IPS DF 4.7 (cell line): ENCODE measurements at regions not wholly inside any gene's neighbourhood (a gene's known extent, or its start where the extent isn't known, plus 50 kb on each side); places are given as distances from the start of the nearest gene placed in this dataset.
"Not testable (repeated sequence)": the region's sequence is repeated elsewhere in the genome, so short reads cannot be mapped to it uniquely, and the experiment has no call there.

ENCODE experiments used
- DNase-seq: peaks from one replicate; pipeline ENCODE4 v3.0.0-alpha.2; 2013; ENCODE audit warnings: low spot score; ENCODE audit errors: extremely low read depth

DNA sequence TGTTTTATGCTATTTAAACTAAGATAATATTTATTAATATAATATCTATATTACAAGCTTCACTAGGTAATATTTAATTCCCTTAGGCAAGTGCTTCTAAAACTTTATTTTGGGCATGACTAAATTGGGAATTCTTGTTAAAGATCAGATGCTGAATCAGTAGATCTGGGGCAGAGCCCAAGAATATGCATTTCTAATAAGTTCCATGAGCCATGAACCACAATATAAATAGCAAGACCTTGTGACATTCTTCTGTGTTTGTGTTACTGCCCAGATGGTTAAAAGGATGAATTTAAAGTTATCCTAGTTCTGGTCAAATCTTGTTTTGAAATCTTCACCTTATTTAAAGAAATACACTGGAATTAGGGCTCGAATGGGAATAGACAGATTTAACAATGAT is 258.4 kb upstream of the CACNA2D1 start:
- DNase-seq = no peak

DNA sequence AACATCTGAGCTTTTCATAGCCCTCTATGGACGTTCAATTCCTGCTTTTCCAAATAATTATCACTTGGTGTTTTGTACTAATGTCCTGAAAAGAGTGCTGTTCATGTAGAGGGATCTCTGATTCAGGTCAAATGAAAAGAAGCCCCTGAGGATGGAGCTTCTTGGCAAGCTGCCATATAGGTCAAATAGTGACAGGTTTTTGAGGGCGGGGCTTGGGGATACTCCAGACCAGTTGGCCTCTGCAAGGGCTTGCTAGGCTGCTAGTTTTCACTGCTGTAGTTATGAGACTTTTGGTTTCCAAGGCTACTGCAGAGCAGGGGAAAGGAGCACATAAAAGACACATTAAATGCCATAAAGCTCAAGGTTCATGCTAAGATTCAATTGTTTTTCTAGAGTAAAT is 257.2 kb upstream of the CACNA2D1 start:
- DNase-seq = no peak

DNA sequence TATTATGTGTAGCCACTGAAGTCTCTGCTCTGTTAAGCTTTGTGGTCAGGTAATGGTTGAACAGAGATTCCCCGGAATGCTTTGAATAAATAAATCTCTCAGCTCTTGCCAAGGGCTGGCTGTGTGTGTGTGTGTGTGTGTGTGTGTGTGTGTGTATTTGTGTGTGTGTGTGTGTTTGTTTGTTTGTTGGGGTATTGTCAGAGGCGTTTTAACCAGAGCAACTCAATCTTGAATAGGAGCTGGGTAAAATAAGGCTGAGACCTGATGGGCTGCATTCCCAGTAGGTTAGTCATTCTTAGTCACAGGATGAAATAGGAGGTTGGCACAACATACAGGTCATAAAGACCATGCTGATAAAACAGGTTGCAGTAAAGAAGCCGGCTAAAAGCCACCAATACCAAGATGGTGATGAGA is 256.2 kb upstream of the CACNA2D1 start:
- no peak for DNase-seq

DNA sequence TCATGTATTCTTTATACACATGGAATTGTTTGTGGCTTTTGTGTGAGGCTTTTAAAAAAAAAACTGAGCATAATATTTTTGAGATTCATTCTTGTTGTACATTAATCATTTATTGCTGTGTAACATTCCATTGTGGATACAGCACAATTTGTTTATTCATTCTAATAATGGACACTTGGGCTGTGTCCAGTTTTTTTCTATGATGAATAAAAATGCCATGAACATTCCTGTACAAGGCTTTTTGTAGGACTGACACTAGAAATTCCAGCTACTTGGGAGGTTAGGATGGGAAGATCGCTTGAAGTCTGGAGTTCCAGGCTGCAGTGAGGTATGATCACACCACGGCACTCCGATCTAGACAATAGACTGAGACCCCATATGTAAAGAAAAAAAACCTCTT is 254.3 kb upstream of the CACNA2D1 start:
- no peak for DNase-seq

DNA sequence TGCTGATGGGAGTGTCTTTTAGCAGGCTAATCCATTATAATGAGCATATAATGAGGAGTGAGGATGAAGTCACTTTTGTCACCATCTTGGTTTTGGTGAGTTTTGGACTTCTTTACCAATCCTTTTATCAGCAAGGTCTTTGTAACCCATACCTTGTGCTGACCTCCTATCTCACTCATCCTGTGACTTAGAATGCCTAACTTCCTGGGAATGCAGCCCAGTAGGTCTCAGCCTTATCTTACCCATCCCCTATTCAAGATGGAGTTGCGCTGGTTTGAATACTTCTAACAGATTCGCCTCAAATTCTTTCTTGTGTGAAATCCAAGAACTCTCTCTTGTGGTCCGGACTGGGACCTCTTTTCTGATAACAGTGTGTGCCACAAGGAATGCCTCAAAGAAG is 253.1 kb upstream of the CACNA2D1 start:
- no peak for DNase-seq

DNA sequence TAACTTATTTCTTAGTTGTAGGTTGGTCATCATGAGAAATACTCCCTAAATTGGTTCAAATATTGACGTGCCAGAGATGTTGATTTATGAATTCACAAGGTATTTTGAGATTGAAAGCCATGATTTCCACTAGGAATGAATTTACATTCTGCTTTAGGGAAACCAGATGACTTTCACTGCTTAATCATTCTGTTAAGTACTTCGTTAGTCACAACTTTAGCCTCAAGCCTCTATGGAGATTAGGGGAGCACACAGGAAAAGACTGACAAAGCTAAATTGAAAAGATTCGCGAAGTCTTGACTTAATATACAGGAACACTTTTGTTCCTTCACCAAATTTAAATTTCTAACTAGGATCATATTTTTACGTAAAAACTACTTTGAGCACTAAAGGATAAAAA is 250.4 kb upstream of the CACNA2D1 start:
- no peak for DNase-seq

DNA sequence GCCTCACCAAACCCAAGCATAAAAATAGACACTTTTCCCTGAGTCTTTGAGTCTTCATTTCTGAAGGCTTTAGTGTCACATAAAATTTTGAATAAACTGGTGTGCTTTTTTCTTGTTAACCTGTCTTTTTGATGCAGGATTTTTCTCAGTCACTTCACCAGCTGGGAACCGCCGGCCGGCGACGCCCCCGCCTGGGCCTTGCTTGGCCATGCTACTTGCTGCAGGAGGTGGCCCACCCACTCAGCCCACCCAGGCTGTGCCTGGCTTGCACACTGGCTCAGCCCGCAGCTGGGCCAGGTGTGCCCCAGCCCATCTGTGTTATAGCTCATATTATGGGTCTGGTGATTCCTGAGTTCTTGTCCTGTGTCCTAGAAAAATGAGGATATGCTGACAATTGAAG is 247.4 kb upstream of the CACNA2D1 start:
- no peak for DNase-seq

DNA sequence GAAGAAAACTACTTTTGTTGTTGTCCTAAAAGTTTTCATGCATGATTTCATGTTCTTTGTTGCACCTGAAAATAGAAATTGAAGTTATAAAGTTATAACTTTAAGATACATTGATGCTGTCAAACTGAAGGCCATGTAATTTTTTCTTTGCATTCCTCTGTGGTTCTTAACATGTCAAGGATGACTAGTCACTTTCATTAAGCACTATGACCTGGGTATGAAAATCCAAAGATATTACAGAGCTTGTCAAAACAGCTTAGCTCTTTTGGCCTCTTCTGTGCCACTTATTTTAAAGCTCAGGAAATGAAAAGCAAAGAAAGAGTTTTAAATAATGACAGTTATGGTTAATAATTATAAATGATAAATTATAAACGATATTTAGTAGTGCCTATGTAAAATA is 241.6 kb upstream of the CACNA2D1 start:
- DNase-seq = no peak

DNA sequence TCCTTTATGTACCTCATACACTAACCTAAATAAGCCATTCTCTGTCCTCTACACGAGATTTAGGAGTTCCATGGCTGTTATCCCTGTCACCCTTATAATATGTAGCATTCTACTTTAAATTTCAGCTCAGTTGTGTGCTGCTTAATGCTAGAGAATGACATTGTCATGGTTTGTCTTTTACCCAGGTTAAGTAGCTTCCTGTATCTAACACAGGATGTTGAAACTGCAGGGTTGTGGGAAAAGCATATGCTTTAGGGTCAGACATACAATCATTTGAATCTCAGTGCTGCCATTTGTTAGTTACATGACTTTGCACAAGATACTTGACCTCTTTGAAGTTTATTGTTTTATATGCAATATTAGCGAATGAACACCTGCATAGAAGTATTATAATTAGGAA is 235.1 kb upstream of the CACNA2D1 start:
- DNase-seq = no peak

DNA sequence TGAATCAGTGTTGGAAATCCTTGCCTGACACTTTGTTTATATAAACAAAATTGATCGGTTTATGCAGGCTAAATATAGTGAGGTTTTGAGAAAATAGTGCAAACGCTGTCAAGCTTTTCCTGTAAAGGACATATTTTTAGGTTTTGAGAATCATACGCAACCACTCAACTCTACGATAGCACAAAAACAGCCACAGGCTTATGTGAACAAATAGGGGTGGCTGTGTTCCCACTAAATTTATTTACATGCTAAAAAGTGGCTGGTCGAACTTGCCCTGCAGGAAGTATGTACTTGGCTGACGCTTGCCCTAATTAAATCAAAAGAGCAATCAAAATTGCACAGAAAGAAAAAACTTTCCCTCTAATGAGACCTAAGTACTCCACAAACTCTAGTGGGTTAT is 234.7 kb upstream of the CACNA2D1 start:
- DNase-seq = no peak

DNA sequence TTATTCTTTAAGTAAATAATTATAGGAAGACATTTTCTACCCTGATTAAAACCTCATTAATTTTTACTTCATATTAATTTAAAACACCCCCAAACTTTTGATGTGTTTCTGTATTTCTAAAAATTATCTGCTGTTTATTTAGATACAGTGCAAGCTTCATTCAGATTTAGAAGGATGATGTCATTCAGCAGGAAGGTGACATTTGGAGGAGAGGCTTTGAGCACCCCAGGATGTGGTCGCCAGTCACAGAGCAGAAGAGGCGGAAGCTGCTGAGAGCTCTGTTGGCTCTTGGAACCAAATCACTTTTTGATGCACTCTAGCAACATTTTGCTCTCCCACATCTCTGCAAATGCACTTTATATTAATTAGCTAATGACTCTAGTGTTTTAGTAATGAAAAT is 233.9 kb upstream of the CACNA2D1 start:
- DNase-seq = no peak

DNA sequence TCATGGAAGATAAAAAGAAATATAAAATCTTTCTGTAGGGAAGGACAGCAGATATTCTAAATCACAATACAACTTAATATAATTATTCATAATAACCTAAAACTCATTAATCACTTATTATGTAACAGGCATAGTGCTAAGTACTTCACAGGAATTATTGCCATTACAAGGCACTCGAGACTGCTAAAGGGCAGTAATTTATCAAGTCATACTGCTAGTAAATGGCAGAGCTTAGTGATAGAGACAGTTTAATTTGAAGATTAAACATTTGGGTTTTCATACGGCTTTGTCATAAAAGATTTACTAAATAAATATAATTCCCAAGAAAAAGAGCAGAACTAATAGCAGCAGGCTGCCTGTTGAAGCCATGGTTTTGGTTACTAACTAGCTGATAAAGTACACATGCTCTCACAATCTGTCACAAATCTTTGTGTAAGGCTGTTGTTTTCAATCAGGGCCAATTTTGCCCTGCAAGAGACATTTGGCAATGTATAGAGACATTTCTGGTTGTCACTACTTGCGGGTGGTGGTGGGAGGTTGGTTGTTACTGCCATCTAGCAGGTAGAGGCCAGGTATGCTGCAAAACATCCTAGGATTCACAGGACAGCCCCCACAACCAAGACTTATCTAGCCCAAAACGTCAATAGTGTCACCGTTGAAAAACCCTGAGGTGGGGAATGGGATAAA is 233.3 kb upstream of the CACNA2D1 start:
- DNase-seq = no peak

DNA sequence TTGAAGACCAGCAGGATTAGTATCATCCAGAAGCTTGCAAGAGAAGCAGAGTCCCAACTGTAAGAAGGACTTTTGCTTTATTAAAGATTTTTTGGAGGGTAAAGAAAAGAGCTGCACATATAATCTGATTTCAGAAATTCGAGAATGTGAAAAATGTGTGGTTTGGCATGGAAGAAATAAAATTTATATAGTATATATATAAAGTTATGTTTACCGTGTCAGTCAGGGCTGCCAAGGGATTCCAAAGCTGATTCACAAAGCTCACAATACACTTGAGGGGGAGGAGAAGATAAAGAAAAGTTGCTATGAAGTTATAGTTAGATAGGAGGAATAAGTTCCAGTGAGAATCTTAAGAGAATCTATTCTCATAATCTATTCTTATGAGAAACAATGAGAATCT is 231.8 kb upstream of the CACNA2D1 start:
- DNase-seq = no peak

DNA sequence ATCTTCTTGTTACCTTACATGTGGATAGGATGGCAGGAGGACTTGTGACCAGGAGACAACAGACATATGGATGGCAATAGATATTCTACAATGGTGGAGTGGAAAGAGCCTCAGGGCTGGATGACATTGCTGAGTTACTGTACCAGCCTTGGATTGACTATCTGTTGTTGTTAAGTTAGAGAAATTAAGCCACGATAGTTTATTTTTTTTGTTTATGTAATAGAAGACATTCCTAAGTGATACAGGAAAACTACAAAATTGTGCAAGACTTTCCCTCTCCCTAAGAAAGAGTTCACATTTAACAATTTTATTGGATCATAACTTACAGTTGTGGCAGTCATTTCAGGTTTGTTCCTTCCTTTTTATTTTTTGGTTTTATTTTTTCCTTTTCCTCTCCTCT is 230.7 kb upstream of the CACNA2D1 start:
- DNase-seq = no peak

DNA sequence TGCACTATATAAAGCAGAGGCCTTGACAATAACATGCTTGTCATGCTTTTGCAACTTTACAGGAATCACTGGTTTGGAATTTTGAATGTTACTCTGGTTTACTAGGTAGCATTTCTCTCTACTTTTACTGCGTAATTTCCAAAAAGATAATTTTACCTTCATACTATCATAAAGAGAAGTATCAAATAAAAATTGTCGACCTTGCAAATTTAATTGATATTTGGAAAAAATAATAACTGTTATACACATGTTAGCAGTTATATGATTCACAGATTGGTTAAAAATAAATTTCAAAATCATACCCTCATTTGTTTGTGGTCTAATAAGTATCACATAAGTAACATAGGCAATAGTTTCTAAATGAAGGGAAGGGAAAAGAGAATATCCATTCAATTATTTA is 228.5 kb upstream of the CACNA2D1 start:
- no peak for DNase-seq

DNA sequence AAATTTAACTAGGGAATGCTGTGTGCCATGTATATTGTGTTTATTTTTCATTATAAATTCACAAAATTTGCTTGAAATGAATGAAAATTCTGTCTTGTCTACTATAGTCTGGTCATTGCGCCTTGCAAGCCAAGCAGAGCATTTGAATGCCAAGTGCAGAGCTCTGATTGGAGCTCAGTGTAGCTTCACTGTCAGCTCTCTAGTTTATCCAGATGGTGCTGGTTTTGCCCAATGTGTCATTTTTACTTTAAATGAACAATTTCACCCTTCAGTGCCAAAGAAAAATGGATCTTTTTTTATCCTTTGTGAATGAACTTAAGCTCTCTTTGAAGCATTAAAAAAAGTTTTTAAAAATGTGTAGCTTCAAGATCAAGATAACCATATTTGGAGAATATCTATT is 225.6 kb upstream of the CACNA2D1 start:
- no peak for DNase-seq

DNA sequence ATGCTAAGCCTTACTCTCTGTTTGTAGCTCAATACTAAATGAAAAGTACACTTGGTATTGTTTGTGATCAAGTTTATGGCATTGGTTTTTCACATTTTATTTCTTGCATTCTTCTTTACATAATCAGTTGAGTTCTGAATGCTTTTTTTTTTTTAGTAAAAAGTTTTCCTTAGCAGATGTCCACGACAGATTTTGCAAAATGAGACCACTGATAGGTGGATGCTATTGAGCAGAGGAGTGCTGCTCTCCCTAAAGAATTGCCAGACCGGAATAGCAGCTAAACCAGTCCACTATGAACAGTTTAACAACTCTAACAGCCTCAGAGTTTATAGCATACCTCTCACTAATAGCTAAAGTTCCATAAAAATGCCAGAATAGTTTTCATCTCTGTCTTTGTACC is 225.1 kb upstream of the CACNA2D1 start:
- DNase-seq = no peak

DNA sequence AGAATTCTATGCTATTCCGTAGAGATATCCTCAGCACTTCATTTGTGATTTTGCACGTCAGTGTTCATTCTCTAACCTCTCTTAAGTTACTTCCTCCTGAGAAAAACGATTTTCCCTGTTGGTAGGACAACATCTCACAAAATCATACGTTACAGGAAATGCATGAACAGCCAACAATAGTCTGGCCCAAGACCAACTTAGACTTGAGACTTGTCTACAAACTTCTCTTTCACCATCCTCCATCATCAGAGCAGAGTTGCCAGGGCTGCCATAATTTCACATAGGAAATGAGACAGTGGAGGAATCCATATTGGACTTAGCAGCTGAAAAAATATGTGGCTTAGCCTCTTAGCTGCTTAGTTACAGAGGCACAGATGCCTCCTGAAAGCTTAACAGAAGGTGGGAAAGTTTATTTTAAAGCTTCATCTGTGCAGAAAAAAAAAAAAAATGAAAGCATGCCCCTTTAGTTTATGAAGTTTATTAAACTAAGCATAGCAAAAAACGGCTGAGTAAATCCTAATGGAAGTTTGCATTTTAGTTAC is 222.5 kb upstream of the CACNA2D1 start:
- no peak for DNase-seq

DNA sequence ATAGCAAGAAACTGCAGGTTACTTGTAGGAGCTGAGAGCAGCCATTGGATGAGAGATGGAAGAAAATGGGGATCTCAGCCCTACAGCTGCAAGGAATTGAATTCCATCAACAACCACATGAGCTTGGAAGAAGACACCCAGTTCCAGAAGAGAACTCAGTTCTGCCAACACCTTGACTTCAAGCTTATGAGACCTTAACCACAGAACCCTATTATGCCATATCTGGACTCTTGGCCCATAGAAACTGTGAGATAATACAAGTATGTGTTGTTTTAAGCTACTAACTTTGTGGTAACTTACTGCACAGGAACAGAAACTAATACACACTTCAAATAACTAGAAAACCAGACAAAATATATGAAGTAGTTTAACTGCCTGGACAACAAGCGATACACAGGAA is 212.4 kb upstream of the CACNA2D1 start:
- no peak for DNase-seq

DNA sequence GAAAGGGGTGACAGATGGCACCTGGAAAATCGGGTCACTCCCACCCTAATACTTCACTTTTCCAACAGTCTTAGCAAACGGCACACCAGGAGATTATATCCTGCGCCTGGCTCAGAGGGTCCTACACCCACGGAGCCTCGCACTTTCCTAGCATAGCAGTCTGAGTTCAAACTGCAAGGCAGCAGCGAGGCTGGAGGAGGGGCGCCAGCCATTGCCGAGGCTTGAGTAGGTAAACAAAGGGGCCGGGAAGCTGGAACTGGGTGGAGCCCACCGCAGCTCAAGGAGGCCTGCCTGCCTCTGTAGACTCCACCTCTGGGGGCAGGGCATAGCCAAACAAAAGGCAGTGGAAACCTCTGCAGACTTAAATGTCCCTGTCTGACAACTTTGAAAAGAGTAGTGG is 206.5 kb upstream of the CACNA2D1 start:
- DNase-seq = not testable (repeated sequence)

DNA sequence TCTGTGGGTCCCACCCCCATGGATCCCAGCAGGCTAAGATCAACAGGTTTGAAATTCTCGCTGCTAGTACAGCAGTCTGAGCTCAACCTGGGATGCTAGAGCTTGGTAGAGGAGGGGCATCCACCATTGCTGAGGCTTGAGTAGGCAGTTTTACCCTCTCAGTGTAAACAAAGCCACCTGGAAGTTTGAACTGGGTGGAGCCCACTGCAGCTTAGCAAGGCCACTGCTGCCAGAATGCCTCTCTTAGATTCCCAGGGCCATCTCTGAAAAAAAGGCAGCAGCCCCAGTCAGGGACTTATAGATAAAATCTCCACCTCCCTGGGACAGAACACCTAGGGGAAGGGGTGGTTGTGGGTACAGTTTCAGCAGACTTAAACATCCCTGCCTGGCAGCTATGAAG is 190.0 kb upstream of the CACNA2D1 start:
- DNase-seq = no peak

DNA sequence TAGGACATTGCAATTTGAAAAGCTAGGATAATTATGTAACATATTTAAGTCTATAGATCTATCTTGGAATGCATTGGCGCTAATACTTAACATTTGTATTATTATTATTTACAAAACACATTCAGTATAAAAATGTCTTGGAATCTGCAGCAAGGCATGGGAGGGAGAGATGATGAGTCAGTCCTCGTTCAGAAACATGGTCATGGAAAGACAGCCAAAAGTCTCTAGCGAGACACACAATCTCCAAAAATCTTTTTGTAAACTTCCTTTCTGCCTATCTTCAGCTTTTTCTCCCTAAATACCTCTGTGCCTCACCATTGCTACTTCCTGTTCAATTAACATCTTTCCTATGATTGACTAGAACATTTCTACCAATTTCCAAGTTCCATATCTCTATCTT is 188.4 kb upstream of the CACNA2D1 start:
- DNase-seq = no peak

DNA sequence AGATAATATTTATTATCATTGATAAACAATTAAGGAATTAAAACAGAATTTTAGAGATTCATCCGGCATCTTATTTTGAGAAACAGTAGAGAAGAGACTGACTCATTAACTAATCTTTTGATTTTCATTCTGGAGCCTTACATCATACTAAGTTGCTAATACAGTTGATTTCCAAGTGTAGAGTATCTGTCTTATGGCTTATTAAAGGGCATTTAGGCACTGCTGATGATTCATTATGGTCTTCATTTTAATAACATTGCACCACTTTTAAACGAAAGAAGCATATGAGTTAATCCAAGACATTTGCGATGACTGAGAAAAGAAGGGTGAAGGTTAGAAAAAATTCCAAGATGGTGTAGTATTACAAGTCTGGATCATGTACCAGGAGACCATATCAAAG is 186.0 kb upstream of the CACNA2D1 start:
- no peak for DNase-seq

DNA sequence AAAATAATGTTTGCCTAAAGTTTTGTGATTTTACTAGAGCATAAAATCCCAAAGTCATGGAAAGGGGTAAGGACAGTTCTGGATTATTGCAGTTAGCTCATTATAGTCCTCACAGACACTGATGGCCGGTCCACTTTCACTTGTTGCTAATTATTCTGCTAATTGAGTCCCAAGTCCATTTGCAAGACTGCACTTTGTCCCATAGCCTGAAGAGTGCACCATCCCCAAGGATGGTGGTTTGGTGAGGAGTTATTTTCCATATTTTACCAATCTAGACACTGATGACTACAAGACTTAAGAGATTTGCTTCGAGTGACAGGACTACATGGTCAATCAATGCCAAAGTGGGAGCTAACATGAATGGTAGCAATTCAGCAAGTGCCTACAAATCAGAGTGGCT is 181.8 kb upstream of the CACNA2D1 start:
- DNase-seq = no peak
